ENCODE measurements at regions not wholly inside any gene's neighbourhood (a gene's known extent, or its start where the extent isn't known, plus 50 kb on each side); places are given as distances from the start of the nearest gene placed in this dataset.

DNA sequence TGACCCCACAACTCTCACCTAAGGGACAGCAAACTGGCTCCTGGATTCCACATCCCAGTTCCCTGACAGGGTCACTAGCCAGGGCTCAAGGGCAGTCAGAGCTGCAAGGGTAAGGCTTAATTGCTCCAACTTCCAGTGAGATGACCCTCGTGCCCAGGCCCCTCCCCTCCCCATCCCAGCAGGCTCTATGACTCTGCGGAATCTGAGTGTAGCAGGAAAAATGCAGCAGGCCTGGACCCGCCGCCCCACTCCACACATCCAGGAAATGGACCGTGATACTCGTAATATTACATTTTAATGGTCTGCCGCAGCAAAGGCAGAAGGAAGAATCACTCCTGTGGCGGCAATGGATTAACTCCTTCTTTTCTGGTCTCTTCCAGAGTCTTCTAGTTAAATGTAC lies 91.7 kb upstream of the CHST15 start:
- TF ChIP-seq EZH2 (IDR thresholded peaks at IDR 0.05) (no peak), CTCF (IDR thresholded peaks at IDR 0.05) (no peak), EZH2phosphoT487 (IDR thresholded peaks at IDR 0.05) (no peak)
